SK-N-SH treated with all-trans-retinoic acid at 6 μM for 48 hours (cell line): ENCODE measurements at regions not wholly inside any gene's neighbourhood (a gene's known extent, or its start where the extent isn't known, plus 50 kb on each side); places are given as distances from the start of the nearest gene placed in this dataset.

Experiments
- ATAC-seq: fragments of 200-7000 bp; cut with Tn5 transposase; 3 replicates; pipeline ENCODE4 v1.9.1; 2020; ENCODE audit warnings: mild to moderate bottlenecking, moderate library complexity
- ARNTL ChIP-seq: fragments of 450-650 bp; formaldehyde crosslinking; IDR thresholded peaks from 2 replicates; pipeline ENCODE4 v1.5.0; 2020; ENCODE audit warnings: low read depth, mild to moderate bottlenecking, moderate library complexity, borderline replicate concordance
- ESRRG ChIP-seq: fragments of 250-450 bp; sonication (Bioruptor Pico); IDR thresholded peaks from 2 replicates; pipeline ENCODE4 v1.6.1; 2021; ENCODE audit warnings: mild to moderate bottlenecking
- GLIS3 ChIP-seq: fragments of 250-450 bp; sonication (Bioruptor Pico); IDR thresholded peaks from 2 replicates; pipeline ENCODE4 v1.5.0; 2020; ENCODE audit warnings: mild to moderate bottlenecking, moderate library complexity
- ISL1 ChIP-seq: fragments of 250-450 bp; sonication (Bioruptor Pico); IDR thresholded peaks from 2 replicates; pipeline ENCODE4 v2.1.2; 2022; ENCODE audit warnings: mild to moderate bottlenecking, moderate library complexity
- OSR1 ChIP-seq: fragments of 250-450 bp; sonication (Bioruptor Pico); IDR thresholded peaks from 2 replicates; pipeline ENCODE4 v1.8.0; 2022; ENCODE audit warnings: moderate library complexity, mild to moderate bottlenecking, inconsistent platforms
- PATZ1 ChIP-seq: fragments of 250-450 bp; sonication (Bioruptor Pico); IDR thresholded peaks from 2 replicates; pipeline ENCODE4 v1.8.0; 2020; ENCODE audit warnings: mild to moderate bottlenecking, moderate library complexity, borderline replicate concordance
- PPARA ChIP-seq: fragments of 250-450 bp; sonication (Bioruptor Pico); IDR thresholded peaks from 2 replicates; pipeline ENCODE4 v1.5.0; 2020; ENCODE audit warnings: mild to moderate bottlenecking, borderline replicate concordance
- RARB ChIP-seq: fragments of 250-450 bp; sonication (Bioruptor Pico); IDR thresholded peaks from 2 replicates; pipeline ENCODE4 v1.8.0; 2021; ENCODE audit warnings: mild to moderate bottlenecking, moderate library complexity
- SNAI2 ChIP-seq: fragments of 250-450 bp; sonication (Bioruptor Pico); IDR thresholded peaks from 2 replicates; pipeline ENCODE4 v1.5.0; 2020; ENCODE audit warnings: mild to moderate bottlenecking, moderate library complexity
- TCF4 ChIP-seq: fragments of 250-450 bp; sonication (Bioruptor Pico); IDR thresholded peaks from 2 replicates; pipeline ENCODE4 v1.8.0; 2021; ENCODE audit warnings: mild to moderate bottlenecking, moderate library complexity, borderline replicate concordance
- TOX ChIP-seq: fragments of 250-450 bp; sonication (Bioruptor Pico); IDR thresholded peaks from 2 replicates; pipeline ENCODE4 v1.8.0; 2021; ENCODE audit warnings: mild to moderate bottlenecking, moderate library complexity, borderline replicate concordance
- TSHZ2 ChIP-seq: fragments of 250-450 bp; sonication (Bioruptor Pico); IDR thresholded peaks from 2 replicates; pipeline ENCODE4 v1.5.0; 2020; ENCODE audit warnings: mild to moderate bottlenecking, moderate library complexity
- ZC3H10 ChIP-seq: fragments of 250-450 bp; sonication (Bioruptor Pico); IDR thresholded peaks from 2 replicates; pipeline ENCODE4 v1.5.1; 2021; ENCODE audit warnings: mild to moderate bottlenecking, moderate library complexity
- ZFP3 ChIP-seq: fragments of 250-450 bp; sonication (Bioruptor Pico); IDR thresholded peaks from 2 replicates; pipeline ENCODE4 v1.5.0; 2020; ENCODE audit warnings: mild to moderate bottlenecking, moderate library complexity
- ZFP30 ChIP-seq: fragments of 450-650 bp; formaldehyde crosslinking; IDR thresholded peaks from 2 replicates; pipeline ENCODE4 v1.5.0; 2022; ENCODE audit warnings: mild to moderate bottlenecking, moderate library complexity
- ZNF565 ChIP-seq: fragments of 450-650 bp; formaldehyde crosslinking; conservative IDR thresholded peaks from 2 replicates; pipeline ENCODE4 v1.5.0; 2020; ENCODE audit warnings: low read depth, mild to moderate bottlenecking, moderate library complexity
- ZNF70 ChIP-seq: fragments of 450-650 bp; formaldehyde crosslinking; IDR thresholded peaks from 2 replicates; pipeline ENCODE4 v1.5.0; 2020; ENCODE audit warnings: mild to moderate bottlenecking, moderate library complexity
- ZNF8 ChIP-seq: fragments of 450-650 bp; formaldehyde crosslinking; IDR thresholded peaks from 2 replicates; pipeline ENCODE4 v1.5.0; 2020; ENCODE audit warnings: mild to moderate bottlenecking, moderate library complexity
- TF ChIP-seq, protein P1 (sequence below): fragments of 250-450 bp; sonication (Bioruptor Pico); IDR thresholded peaks from 2 replicates; pipeline ENCODE4 v1.5.1; 2020; ENCODE audit warnings: low read depth, mild to moderate bottlenecking, moderate library complexity
- TF ChIP-seq, protein P2 (sequence below): fragments of 250-450 bp; sonication (Bioruptor Pico); IDR thresholded peaks from 2 replicates; pipeline ENCODE4 v1.8.0; 2021; ENCODE audit warnings: low read depth, mild to moderate bottlenecking, moderate library complexity, borderline replicate concordance
- TF ChIP-seq, protein P3 (sequence below): fragments of 250-450 bp; sonication (Bioruptor Pico); IDR thresholded peaks from 2 replicates; pipeline ENCODE4 v1.5.1; 2021; ENCODE audit warnings: mild to moderate bottlenecking, moderate library complexity

DNA sequence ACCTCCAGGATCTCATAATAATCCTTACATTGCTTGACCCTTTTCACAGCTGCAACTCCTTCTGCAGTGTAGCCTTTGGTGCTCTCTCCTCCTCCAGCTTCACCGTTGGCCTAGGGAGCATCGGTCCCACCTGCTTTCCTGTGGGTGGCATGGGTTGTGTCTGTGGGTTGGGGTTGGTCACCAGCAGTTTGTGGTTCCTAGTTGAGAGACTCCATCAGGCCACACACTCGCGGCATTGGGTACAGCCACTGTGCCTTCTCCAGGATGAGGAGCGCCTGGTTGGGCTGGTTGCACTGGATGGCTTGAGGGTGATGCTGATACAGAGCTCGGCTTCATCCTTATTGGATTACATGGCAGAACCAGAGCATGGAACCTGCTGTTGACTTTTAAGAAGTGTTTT lies 69.4 kb upstream of the SPRED2 start (continued):
- TF ChIP-seq PATZ1 (CRISPR knock-in tag) (no peak), GLIS3 (CRISPR knock-in tag) (no peak), ZFP3 (CRISPR knock-in tag) (no peak), ISL1 (no peak)
- TF ChIP-seq, protein P1, sequence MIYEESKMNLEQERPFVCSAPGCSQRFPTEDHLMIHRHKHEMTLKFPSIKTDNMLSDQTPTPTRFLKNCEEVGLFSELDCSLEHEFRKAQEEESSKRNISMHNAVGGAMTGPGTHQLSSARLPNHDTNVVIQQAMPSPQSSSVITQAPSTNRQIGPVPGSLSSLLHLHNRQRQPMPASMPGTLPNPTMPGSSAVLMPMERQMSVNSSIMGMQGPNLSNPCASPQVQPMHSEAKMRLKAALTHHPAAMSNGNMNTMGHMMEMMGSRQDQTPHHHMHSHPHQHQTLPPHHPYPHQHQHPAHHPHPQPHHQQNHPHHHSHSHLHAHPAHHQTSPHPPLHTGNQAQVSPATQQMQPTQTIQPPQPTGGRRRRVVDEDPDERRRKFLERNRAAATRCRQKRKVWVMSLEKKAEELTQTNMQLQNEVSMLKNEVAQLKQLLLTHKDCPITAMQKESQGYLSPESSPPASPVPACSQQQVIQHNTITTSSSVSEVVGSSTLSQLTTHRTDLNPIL (CRISPR knock-in tag), result no peak

DNA sequence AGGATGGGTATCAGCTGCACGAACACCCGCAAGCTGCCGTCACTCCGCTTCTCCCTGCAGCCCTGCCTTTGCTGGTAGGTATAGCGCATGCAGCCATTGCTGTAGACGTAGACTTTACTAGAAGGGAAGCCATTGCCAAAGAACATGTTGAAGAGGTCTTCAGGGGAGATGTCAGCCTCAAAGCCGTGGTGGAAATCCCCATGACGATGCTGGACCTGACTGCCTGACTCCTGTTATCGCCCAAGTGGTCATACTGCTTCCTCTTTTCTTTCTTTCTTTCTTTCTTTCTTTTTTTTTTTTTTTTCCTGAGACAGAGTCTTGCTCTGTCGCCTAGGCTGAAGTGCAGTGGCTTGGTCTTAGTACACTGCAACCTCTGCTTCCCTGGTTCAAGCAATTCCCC lies 68.7 kb upstream of the SPRED2 start:
- TF ChIP-seq ZFP3 (CRISPR knock-in tag) (no peak), ZFP30 (CRISPR knock-in tag) (no peak), ESRRG (CRISPR knock-in tag) (no peak), ZNF8 (CRISPR knock-in tag) (no peak), GLIS3 (CRISPR knock-in tag) (no peak), ISL1 (no peak), SNAI2 (CRISPR knock-in tag) (no peak), RARB (no peak), OSR1 (CRISPR knock-in tag) (no peak), ZNF70 (CRISPR knock-in tag) (no peak), ARNTL (CRISPR knock-in tag) (no peak), ZC3H10 (CRISPR knock-in tag) (no peak), TSHZ2 (CRISPR knock-in tag) (no peak), PPARA (CRISPR knock-in tag) (no peak), PATZ1 (CRISPR knock-in tag) (no peak), TOX (CRISPR knock-in tag) (no peak), TCF4 (CRISPR knock-in tag) (no peak), ZNF565 (CRISPR knock-in tag) (no peak)
- TF ChIP-seq, protein P2, sequence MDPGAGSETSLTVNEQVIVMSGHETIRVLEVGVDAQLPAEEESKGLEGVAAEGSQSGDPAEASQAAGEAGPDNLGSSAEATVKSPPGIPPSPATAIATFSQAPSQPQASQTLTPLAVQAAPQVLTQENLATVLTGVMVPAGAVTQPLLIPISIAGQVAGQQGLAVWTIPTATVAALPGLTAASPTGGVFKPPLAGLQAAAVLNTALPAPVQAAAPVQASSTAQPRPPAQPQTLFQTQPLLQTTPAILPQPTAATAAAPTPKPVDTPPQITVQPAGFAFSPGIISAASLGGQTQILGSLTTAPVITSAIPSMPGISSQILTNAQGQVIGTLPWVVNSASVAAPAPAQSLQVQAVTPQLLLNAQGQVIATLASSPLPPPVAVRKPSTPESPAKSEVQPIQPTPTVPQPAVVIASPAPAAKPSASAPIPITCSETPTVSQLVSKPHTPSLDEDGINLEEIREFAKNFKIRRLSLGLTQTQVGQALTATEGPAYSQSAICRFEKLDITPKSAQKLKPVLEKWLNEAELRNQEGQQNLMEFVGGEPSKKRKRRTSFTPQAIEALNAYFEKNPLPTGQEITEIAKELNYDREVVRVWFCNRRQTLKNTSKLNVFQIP (CRISPR knock-in tag), result no peak
- TF ChIP-seq, protein P3, sequence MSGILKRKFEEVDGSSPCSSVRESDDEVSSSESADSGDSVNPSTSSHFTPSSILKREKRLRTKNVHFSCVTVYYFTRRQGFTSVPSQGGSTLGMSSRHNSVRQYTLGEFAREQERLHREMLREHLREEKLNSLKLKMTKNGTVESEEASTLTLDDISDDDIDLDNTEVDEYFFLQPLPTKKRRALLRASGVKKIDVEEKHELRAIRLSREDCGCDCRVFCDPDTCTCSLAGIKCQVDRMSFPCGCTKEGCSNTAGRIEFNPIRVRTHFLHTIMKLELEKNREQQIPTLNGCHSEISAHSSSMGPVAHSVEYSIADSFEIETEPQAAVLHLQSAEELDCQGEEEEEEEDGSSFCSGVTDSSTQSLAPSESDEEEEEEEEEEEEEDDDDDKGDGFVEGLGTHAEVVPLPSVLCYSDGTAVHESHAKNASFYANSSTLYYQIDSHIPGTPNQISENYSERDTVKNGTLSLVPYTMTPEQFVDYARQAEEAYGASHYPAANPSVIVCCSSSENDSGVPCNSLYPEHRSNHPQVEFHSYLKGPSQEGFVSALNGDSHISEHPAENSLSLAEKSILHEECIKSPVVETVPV (CRISPR knock-in tag), result no peak
- ATAC-seq, result no peak
